ENCODE measurements at regions not wholly inside any gene's neighbourhood (a gene's known extent, or its start where the extent isn't known, plus 50 kb on each side); places are given as distances from the start of the nearest gene placed in this dataset.
"Not testable (repeated sequence)": the region's sequence is repeated elsewhere in the genome, so short reads cannot be mapped to it uniquely, and the experiment has no call there.

DNA sequence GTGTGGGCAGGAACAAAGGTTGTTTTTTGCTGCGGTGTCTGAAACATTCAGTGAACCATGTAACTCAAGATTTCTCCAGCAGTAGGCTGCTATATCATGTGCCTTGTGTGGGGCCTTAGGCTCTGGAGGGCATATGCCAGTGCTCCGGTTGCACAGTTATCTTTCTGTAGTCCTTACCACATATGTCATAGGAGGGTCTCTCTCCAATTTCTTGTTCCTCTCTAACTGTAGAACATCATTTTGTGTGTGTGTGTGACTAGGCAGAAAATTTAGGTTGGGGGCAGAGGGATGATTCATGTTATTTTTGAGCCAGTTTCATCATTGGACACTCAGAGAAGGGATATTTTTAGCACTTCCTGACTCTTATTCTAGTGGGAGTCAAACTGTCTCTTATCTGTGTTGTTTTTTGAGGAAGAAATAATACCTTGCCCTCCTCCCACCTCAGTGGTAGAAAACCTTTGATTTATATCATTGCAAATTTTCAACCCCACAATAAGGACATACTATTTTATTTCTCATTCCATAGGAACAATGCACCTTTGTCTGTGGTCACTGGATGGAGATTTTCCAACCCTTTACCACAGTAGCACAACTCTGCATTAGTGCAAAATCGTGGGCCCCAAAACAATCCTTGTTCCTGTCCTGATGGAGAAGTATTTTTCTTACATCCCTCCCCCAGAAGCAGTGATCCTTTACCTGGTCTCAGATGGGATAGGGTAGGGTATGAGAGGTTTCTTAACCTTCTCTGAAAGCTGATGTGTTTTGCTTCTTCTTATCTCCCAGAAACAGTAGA is 113.9 kb downstream of the CCDC74A start:
- peak; percentile 59 for DNase-seq

DNA sequence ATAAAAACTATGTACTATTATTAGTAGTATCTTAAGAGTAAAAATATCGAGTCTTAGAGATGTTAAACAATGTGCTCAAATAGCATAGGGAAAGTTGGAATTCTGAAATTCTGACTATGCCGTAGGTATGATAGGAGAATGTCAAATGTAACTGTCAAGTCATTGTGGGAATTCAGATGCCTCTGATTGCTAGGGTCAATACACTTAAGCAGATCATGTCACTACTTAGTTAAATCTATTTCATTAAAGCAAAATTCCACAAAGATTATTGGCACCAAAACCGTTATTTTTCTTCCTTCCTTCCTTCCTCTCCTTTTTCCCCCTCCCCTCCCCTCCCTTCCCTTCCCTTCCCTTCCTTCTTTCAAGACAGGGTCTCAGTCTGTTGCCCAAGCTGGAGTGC is 115.5 kb downstream of the CCDC74A start:
- not testable (repeated sequence) for DNase-seq

DNA sequence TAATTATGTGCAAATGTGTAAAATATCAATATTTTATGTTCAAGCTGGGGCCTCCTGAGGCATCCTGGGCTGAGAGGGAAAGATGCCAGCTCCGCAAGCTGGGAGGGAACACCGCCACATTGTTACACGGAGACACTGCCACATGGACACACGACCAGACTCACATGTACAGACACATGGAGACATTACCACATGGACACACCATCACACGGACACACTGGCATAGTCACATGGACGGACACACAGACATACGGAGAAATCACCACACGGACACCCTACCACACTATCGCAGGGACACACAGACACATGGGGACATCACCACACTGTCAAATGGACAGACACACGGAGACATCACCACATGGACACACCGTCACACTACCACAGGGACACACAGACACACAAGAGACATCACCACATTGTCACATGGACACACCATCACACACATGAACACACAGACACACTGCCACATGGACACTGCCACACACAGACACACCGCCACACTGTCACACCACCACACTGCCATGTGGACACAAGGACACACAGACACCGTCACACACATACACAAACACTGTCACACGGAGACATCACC is 117.6 kb downstream of the CCDC74A start:
- no peak for DNase-seq

DNA sequence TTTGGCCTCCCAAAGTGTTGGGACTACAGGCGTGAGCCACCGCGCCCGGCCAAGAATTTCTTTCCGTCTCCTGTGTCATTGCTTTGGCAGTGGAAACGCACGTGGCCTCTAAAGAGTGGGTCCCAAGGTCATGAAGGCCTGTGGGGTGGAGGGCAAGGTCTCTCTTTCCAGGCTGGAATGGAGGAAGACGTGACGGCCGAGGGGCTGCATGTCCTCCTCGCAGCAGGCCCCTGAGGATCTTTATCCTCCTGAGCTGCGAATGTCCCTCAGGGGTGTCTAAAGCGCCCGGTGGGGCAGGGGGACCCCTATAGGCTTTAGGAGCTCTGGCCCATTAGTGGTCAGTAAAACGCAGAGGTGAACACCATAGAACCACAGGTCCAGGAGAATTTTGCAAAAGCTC is 118.5 kb downstream of the CCDC74A start:
- DNase-seq, result not testable (repeated sequence)

DNA sequence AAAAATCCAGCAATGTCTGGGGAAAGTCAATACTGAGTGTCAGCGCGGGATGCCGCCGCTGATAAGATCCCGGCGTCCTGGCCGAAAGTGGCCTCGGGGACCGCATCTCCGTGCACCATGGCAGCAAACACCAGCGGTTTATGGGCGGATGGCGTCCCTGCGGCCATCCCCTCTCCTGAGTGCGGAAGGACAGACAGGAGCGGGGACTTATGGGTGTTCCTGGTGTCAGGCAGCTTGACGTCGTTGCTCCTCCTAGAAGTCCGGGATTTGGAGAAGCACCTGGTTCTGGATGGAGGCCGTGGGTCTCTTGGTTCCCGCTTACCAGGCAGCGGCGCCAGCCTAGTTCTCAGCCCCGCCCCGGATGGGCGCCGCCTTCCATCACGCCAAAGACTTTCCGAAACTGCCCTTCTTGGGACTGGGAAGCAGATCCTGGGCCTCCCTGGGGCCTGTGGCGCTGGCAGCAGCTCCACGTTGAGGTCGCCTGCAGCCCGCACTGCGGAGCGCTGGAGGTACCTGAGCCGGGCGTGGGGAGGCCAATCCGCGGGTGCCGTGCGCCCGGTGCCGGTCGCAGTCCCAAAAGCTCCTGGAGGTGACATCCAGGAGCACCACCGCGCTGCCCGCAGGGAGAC is 119.1 kb downstream of the CCDC74A start:
- no peak for DNase-seq

DNA sequence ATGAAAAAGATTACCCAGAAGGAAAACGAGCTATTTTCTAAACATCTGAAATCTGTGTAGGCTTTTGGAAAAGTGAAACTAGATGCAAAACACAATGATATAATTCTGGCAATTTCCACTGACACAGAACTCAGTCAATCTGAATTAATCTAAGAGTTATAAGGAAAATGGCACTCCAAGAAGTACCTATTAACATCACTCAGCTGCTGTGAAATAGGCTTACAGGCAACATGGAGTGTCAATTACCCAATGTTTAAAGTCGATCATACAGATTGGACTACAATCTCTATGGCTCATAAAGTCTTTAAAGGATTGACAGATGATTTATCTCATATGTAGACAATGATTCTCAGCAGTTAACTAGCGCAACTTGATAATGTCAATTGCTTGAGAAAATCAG is 120.9 kb downstream of the CCDC74A start:
- not testable (repeated sequence) for DNase-seq

DNA sequence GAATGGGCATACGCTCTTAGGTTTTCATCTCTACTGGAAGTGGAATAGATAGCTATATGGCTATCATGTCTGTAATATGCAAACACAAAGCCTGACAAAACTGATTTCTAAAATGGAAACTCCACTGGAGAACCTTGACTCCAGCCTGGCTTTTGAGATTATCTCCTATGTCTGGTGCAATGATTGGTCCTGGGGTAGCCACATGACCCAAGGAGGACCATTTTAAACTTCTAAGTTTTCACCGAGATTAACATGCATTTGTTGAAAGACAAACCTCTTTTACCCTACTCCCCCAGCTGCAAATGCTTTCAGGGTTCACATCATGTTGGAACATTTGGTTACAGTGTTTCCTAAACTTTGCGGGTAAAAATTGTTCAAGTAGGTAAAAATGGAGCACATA is 124.6 kb downstream of the CCDC74A start:
- not testable (repeated sequence) for DNase-seq

DNA sequence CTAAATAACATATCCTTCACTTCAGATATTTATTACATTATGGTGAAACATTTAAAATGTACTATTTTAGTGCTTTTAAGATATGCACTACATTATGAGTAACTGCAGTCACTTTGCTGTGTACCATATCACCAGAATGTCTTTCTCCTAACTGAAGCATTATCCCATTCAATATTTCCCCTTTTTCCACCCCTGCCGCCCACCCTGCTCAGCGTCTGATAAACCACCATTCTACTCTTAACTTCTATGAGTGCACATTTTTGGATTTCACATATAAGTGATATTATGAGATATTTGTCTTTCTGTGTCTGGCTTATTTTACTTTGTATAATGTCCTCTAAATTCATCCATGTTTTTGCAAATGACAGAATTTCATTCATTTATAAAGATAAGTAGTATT is 126.4 kb downstream of the CCDC74A start:
- not testable (repeated sequence) for DNase-seq

DNA sequence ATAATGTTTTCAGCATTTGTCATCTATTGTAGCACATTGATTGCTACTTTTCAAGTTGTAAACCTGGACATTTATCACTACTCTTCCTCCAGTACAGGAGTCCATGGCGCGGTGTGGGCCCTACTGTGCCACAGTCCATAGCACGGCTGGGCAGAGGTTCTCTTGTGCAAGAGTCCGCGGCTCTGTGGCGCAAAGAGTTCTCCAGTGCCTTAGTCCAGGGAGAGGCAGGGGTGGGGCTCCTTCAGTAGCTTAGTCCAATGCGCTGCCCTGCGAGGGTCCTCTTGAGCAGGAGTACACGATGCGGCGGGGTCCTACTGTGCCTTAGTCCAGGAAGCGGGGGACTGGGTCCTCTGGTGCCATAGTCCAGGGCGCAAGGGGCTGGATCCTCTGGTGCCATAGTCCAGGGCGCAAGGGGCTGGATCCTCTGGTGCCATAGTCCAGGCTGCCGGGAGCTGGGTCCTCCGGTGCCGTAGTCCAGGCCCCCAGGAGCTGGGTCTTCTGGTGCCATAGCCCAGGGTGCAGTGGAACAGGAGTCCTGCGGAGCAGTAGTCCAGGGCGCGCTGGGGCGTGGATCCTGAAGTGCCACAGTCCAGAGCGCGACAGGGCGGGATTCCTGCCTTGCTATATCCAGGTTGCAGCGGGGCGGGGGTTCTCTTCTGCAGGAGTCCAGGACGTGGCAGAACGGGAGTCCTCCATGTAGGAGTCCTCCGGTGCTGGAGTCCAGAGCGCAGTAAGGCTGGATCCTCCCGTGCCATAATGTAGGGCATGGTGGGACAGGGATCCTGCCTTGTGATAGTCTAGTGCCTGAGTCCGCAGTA is 129.3 kb downstream of the CCDC74A start:
- no peak for DNase-seq

DNA sequence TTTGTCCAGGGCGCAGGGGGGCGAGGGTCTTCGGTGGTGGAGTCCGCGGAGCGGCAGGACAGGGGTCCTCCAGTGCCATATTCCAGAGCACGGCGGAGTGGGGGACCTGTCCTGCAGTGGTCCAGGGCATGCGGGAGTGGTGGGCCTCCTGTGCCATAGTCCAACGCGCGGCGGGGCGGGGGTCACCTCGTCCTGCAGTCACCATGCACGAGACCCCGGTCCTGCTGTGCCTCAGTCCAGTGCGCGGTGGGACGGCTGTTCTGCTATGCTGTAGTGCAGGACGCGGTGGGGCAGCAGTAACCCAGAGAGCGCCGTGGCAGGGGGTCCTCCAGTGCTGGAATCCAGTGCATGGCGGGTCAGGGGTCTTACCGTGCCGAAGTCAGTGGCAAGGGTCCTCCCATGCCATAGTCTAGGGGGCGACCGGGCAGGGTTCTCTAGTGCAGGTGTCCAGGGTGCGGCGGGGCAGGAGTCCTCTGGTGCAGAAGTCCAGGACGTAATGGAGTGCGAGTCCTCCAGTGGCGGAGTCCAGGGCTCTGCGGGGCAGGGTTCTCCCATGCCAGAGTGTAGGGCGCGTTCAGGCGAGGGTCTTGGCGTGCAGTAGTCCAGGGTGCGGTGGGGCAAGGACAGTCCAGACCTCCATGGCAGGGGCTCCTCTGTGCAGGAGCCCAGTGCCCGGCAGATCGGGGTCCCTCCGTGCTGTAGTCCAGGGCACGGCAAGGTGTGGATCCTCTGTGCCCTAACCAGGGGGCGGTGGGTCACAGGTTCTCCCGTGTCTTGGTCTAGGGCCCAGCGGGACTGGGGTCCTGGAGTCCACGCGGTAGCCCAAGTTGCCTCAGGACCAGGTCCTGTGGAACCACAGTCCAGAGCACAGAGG is 130.4 kb downstream of the CCDC74A start:
- no peak for DNase-seq

DNA sequence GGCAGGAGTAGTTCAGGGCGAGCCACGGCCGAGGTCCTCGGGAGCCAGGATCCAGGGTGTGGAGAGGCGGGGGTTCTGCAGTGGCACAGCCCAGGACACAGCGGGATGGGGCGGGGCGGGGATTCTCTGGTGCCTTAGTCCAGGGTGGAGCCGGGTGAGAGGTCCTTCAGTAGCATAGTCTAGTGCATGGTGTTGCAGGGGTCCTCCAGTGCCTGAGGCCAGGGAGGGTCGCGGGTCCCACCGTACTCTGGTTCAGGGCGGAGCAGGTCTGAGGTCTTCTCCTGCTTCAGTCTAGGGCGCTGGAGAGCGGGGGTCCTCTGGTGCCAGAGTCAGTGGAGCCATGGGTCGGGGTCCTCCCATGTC is 131.1 kb downstream of the CCDC74A start:
- DNase-seq, result no peak

DNA sequence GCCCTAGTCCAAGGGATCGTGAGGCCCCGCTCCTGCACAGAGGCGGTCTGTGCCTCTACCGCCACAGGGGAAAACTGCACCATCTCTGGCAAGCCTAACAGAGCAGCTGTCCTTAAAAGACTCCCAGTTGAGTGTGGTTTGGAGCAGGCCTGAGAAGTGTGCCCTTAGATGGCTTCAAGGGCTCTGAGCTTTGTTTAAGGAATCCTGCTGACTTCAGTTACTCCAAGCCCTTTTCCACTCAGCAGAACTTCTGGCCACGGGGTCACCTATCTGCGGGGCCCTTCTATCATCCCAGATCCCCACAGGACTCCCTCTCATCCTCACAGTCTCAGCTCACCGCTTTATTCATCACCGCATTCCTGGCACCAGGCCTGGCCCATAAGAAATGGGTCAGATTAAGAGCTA is 131.5 kb downstream of the CCDC74A start:
- no peak for DNase-seq

DNA sequence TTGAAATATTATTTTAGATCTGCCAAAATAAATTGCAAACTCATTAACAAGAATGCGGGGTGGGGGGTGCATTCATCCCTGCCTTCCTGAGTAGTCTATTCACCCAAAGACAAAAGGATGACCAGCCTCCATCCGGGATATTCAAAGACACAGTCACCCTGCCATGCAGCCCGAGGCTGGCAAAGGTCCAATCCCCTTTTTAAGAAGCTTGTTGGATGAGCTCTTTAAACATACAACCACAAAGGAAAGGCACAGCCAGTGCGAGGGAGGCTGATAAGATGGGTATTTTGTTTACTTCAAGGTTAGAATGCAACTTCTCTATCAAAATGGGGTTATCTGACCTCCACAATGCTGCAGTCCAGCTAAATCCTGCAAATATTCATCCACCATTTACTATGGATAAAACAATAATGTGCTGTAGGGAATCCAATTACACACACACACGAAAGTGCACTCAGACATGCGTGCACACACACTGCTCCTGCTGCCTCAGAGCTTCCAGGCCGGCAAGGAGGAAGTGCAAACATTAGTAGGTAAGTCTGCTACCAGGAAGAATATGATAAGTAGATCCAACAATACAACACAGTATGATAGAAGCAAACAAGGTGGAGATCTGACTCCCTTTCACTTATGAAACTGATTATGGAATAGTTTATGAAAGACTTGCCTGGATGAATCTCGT is 133.6 kb downstream of the CCDC74A start:
- not testable (repeated sequence) for DNase-seq

DNA sequence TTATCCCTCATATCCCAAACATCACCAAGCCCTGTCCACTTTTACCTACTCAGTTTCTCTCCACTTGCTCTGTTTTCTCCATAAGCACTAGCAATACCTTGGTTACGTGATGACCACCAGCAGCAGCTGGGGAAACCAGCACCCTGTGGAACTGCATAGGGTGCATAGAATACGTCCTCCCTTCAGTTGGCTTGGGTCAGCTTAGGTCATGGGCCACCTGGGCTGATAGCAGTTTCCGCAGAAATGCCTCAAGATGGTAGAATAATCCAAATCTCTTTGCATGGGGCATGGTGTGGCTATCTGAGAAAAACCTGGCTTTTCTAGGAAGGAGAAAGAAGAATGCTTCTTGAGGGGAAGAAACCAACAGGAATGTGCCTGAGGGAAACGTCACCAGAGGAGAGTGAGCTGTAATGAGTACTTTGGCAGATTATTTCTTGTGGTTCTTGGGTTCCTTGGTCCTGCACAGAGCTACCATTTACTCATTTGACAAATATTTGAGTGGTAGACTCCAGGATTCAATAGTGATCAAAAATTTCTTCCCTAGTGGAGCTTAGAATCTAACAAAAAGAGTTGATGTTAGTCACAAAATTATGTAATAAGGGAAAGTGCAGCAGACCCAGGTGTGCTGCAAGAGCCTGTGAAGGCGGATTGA is 134.3 kb downstream of the CCDC74A start:
- DNase-seq, result not testable (repeated sequence)

DNA sequence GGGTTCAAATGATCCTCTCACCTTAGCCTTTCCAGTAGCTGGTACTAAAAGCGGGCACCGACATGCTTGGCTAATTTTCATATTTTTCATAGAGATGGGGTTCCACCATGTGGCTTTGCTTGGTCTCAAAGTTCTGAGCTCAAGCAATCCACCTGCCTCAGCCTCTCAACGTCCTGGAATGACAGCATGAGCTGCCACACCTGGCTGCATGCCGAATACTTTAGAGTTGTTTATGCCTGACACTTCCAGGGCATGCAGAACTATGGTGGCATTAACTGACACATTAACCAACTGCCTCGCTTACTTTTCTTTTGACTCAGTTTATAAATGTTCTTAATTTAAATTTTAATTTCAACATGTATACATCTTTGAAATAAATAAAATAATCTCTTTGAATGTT is 135.8 kb downstream of the CCDC74A start:
- DNase-seq, result not testable (repeated sequence)

DNA sequence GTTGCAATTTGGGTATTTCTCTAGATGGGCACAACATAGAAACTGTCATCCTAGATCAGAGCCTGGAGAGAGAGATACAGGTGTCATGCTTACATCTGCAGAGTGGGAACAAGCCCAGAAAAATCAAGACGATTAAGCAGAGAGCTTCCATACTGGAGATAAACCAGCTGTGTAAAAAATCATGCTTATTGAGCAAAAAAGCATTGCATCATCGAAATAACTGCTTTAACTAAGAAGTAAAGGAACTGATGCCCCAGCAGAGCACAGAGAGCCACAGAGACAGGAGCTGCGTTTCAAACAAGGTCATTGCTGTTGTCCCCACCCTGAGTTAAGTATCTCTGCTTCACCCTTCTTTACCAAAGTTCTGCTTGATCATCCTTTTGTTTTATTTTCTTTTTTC is 138.0 kb downstream of the CCDC74A start:
- DNase-seq, result not testable (repeated sequence)

DNA sequence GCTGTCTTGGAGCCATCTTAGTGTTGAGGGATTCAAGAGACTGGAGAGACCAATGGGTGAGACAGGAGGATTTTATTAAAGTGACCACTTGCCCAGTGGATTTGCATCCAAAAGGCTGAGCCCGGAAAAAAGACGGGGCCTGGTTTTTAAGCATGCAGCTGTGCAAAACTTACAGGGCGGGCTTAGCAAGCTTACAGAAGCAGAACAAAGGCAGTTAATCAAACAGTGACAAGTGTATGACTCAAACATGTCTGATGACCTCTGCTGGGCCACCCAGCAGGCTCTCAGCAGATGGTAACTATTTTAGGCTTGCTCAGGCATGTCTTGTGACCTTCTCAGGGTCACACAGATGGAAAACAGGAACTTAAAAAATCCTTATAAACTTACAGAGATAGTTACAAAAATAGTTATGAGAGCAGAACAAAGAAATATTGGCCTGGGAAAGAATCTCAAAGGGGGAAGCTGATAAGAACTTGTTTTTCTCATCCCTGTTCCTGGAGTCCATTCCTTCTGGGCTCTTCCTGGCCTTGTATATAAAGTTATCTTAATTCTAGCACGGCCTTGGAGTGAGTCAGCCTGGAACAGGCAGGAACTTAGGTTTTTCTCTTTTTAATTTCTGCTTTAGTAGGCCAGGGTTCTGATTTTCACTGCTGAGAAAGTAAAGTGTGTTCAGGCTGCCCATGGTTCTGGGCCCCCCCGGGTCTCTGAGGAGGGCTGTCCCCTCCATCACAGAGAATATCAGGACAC is 141.3 kb downstream of the CCDC74A start:
- peak; percentile 82 for DNase-seq

DNA sequence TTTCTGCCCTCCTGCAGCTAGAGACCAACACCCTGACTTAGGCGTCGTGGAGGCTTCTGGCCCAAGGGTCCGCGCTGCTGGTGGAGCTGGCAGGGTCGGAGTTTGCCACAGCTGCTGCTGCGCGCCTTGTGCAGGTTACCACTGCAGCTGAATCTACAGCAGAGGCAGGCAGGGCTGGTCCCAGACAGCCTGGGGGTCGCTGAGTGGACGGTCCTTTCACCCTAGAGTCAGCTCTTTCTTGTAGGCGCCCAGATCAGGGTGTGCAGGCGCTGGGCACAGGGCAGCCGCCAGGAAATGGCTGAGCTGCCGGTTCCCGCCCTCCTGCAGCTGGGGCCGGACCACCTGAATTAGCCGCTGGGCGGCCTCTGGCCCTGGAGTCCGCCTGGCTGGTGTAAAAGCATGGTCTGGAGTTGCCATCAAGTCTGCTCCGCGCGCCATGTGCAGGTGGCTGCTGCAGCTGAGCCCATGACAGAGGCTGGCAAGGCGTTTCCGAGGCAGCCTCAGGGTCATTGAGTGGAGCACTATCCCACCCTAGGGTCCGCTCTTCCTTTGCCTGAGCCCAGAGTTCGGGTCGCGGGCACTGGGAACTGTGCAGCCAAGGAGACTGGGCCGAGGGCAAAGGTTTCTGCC is 144.3 kb downstream of the CCDC74A start:
- not testable (repeated sequence) for DNase-seq
